ENCODE measurements at regions not wholly inside any gene's neighbourhood (a gene's known extent, or its start where the extent isn't known, plus 50 kb on each side); places are given as distances from the start of the nearest gene placed in this dataset.

DNA sequence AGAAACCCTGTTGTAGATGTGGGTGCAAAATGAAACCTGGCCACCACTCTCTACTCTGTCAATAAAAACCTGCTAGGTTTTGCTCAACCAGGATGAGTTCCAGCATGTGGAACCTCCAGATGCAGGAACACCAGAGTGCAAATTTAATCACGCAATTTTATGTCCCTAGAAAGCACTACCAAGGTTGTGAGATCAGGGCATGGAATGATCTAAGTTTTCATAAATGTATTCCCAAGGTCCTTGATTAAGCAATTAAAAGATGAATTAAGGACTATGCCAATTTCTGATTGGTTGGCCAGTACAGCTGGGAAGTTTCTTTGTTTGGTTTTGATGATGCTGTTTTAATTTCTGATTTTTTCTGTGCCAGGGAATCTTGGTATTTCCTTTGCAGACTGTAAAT lies 179.2 kb downstream of the KCNS3 start:
- TF ChIP-seq, protein P1, sequence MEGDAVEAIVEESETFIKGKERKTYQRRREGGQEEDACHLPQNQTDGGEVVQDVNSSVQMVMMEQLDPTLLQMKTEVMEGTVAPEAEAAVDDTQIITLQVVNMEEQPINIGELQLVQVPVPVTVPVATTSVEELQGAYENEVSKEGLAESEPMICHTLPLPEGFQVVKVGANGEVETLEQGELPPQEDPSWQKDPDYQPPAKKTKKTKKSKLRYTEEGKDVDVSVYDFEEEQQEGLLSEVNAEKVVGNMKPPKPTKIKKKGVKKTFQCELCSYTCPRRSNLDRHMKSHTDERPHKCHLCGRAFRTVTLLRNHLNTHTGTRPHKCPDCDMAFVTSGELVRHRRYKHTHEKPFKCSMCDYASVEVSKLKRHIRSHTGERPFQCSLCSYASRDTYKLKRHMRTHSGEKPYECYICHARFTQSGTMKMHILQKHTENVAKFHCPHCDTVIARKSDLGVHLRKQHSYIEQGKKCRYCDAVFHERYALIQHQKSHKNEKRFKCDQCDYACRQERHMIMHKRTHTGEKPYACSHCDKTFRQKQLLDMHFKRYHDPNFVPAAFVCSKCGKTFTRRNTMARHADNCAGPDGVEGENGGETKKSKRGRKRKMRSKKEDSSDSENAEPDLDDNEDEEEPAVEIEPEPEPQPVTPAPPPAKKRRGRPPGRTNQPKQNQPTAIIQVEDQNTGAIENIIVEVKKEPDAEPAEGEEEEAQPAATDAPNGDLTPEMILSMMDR (IDR thresholded peaks at IDR 0.05; ENCODE audit: low read depth, low read length, poor library complexity, severe bottlenecking), result no peak
- TF ChIP-seq EZH2phosphoT487 (IDR thresholded peaks at IDR 0.05; ENCODE audit: borderline replicate concordance, low read length), result no peak
